LNCaP clone FGC (cell line): ENCODE measurements at regions not wholly inside any gene's neighbourhood (a gene's known extent, or its start where the extent isn't known, plus 50 kb on each side); places are given as distances from the start of the nearest gene placed in this dataset.

Experiments
- DNase-seq: peaks from one replicate; pipeline ENCODE4 v3.0.0-alpha.2; 2011; ENCODE audit warnings: low read depth
- H3K4me3 ChIP-seq: 2 replicates; pipeline ENCODE4 v1.5.1; 2011; ENCODE audit warnings: mild to moderate bottlenecking, low read depth, low read length, control low read depth
- TF ChIP-seq, protein P1 (sequence below): IDR thresholded peaks from 2 replicates; pipeline ENCODE4 v1.5.1; 2012; ENCODE audit warnings: mild to moderate bottlenecking; ENCODE audit not compliant: control insufficient read depth, insufficient read depth; ENCODE audit errors: extremely low read depth

GRCh38 chr10:9357471-9357870 is 1303.0 kb downstream of the GATA3 start:
- TF ChIP-seq, protein P1, sequence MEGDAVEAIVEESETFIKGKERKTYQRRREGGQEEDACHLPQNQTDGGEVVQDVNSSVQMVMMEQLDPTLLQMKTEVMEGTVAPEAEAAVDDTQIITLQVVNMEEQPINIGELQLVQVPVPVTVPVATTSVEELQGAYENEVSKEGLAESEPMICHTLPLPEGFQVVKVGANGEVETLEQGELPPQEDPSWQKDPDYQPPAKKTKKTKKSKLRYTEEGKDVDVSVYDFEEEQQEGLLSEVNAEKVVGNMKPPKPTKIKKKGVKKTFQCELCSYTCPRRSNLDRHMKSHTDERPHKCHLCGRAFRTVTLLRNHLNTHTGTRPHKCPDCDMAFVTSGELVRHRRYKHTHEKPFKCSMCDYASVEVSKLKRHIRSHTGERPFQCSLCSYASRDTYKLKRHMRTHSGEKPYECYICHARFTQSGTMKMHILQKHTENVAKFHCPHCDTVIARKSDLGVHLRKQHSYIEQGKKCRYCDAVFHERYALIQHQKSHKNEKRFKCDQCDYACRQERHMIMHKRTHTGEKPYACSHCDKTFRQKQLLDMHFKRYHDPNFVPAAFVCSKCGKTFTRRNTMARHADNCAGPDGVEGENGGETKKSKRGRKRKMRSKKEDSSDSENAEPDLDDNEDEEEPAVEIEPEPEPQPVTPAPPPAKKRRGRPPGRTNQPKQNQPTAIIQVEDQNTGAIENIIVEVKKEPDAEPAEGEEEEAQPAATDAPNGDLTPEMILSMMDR: no peak
- H3K4me3 ChIP-seq: no peak overlapping the region
- no peak for DNase-seq

DNA sequence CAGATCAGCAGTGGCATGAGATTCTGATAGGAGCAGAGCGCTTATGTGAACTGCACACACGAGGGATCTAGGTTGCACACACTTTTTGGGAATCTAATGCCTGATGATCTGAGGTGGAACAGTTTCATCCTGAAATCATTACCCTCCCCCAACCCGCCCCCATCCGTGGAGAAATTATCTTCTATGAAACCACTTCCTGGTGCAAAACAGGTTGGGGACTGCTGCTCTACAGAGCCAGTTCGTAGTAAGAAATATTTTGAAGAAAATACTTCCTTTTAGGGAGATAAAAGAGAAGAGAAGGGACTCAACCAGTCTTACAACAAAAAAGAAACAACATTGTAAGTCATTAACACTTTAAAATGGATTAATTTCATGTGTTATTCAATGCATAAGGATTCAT is 1308.2 kb downstream of the GATA3 start:
- no peak for DNase-seq
- TF ChIP-seq, protein P1: no peak

DNA sequence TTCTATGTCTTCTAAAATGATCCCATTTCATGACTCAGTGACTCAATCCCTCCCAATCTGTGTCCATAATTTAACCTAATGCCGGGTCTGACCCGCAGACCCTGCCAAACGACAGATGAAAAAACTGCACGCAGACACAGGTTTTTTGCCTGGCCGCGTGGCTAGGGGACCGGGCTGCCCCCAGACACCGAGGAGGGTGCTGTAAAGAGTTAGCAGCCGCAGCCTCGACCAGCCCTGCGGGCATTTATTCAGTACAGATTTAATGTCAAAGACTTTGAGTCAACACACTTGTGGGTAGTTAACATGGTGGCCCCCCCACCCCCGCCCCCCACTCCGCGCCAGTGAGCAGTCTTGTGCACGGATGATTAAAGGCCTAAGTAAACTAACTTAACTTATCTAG is 1324.7 kb downstream of the GATA3 start:
- no peak overlapping the region for H3K4me3 ChIP-seq
- DNase-seq: no peak
- TF ChIP-seq, protein P1: no peak

More for the DNA sequence above, 1308.2 kb downstream of the GATA3 start:
- no peak overlapping the region for H3K4me3 ChIP-seq

GRCh38 chr10:9381733-9382532 is 1327.4 kb downstream of the GATA3 start:
- H3K4me3 ChIP-seq: no peak overlapping the region
- TF ChIP-seq, protein P1: no peak
- no peak for DNase-seq

DNA sequence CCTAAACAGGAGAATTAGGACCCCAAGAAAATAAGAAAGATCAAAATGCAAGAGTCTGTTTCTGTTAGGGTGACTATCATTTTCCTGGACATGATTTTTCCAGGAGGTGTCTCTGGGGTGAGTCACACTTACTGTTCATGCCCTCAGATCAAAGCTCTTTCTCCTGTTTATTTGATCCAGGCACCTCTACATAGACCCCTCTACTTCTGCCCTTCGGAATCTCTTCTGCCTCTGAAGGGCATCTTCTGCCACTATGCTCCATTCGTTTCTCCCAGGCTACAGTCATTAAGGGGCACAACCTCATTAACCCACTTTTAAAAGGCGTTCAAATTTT is 1328.0 kb downstream of the GATA3 start:
- no peak for DNase-seq
- H3K4me3 ChIP-seq: no peak overlapping the region
- TF ChIP-seq, protein P1: no peak

DNA sequence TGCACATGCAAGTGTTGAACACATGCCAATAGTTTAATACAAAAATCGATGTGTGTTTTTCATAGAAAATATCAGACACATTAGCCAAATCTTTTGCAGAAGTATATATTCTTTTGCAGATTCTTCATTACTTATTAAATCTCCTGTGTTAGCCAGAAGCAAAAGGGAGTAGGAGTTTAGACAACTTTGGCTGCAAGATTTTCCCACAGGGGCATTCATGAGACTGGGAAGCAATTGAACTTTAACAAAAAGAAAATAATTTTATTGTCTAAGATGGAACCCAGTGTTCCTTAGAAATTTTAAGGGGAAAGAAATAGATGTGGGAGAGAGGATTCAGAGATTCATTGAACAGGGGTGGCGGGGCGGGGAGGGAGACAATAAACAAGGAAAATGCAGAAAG is 1336.0 kb downstream of the GATA3 start:
- DNase-seq: no peak
- H3K4me3 ChIP-seq: no peak overlapping the region
- TF ChIP-seq, protein P1: no peak
